ENCODE measurements at regions not wholly inside any gene's neighbourhood (a gene's known extent, or its start where the extent isn't known, plus 50 kb on each side); places are given as distances from the start of the nearest gene placed in this dataset.

DNA sequence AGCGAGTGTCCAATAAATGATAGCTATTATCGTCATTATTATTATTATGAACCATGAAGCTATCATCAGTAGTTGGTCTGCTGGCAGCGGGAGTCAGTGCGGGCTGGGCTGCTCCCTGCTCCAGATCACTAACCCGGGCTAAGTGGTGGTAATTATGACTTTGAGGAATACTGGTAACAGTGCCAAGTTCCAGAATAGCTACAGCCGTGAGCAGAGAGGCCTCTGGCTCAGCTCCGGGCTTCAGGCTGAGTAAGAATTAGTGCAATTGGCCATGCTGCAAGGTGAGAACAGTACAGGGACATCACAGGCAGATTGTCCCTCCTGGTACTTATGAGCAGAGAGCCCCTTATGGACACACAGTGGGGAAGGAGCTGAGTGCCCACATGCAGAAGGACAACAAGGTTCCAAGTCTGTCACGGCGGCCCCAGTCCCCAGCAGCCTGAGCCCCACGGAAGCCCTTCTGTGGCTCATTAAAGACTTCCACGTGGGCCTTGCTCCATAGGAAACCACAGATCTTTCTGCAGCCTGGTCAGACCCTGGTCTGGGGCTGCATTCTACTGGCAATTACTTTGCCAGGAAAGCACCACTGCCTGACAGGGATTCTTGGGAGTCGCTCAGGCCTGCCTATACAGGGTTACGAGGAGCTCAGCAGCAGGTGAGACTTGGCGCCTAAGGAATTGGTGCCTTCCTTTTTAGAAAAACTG is 235.1 kb downstream of the RRAGC start:
- CTCF ChIA-PET = no interaction called here

DNA sequence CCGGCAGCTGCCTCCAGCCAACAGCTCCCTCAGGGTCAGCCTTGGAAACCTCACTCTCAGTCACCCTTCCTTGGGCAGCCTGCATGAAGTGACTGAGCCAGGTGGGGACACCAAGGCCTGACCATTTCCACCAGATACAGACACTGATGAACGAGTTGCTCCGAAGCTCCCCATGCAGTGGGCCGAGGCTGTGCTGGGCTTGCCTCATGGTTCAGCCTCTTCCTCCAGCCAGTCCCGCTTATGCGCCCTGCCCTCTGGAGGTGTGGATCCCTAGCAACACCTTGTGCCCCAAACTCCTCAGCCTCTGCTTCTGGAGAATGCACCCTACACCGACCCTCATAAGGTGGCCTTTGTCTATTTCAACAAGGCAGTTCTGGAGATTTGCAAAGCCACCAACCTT is 236.0 kb downstream of the RRAGC start:
- ChIA-PET CTCF (no interaction called here), POLR2A (no interaction called here)

More for the DNA sequence above, 235.1 kb downstream of the RRAGC start:
- POLR2A ChIA-PET = no interaction called here

DNA sequence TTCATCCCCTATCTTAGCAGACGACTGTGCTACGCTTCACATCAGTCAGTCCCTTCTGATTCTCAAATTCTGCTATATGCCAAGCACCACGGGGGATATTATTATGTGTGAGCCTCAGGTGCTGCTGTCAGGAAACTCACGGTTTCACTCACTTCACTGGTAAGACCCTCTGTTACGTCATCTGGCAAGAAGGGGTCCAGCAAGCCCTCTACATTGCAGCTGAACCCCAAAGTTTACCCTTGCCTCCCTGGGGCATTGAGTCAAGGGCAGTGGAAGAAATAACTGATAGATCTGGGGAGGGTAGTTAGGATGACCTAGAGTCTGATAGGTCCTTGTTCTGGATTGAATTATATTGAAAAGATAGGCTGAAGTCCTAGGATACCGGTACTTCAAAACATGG is 237.4 kb downstream of the RRAGC start:
- POLR2A ChIA-PET = no interaction called here
- CTCF ChIA-PET = no interaction called here

DNA sequence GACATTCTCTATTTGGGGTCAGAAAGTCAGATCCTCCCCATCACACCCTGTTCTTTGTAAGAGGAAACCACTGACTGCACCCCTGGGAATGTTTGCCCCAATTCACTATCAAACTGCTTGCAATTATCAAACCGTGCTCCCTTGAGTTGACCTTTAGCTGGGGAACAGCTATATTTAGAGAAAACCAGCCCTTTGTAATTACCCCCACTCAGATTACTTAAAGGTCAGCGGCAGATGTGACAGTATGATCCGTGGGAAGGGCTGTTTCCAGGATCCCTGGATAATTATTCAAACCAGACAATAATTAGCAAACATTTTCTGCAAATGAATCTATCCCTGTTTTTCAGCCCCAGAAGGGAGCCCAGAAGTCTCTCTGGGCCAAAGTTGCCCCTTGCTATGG is 242.7 kb downstream of the RRAGC start:
- ChIA-PET CTCF (no interaction called here), POLR2A (no interaction called here)

DNA sequence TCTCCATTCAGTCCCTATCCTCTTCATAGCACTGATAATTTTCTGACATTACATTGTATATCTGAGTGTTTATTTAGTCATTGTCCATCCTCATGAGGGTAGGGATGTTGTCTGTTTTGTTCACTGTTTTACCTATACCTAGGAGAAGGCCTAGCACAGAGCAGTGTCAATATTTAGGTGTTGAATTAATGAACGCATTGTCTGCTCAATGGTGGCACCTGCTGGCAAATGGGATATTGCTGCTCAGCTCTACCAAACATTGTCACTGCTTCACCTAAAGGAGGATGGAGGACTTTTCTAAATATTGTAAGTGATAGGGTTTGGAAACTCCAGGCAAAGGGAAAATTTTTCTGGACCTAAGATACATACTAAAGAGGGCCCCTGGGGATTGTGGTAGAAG is 243.9 kb downstream of the RRAGC start:
- ChIA-PET CTCF (no interaction called here), POLR2A (no interaction called here)

DNA sequence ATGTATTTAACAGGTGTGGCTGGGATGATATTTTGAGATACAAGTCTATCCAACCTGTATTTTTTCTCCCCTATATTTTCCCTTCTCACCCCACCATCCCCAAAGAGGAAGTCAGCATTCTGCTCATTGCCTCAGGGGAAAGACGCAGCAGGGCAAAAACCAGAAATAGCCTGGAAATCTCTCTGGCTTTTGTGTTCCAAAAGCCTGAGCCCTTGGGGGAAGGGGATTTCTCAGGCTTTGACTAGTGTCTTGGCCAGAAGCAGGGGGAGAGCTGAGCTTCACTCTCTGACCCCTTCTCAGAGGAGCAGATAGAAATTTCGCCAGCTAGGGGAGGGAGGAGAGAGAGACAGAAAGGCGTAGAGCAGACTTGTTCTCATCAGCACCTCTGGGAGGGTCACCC is 244.7 kb downstream of the RRAGC start:
- CTCF ChIA-PET = no interaction called here

DNA sequence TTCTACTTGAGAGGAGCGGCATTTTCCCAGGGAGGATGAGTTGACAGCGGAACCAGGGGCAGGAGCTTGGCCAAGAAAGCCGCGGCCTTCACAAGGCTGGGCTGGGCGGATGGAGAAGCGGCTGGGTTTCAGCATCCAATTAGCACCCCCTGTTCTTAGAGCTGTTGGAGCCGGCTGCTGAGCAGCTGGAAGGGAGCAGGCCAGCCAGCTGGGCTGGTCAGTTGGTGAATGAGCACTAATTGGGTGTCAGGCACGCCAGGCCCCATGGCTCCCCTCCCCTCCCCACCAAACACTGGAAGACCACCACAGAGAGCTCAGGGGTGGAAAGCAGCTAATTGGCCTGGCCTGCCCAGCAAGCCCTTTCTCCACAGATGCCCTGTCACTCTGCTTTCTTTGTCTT is 245.6 kb downstream of the RRAGC start:
- ChIA-PET CTCF (no interaction called here), POLR2A (no interaction called here)

More for the DNA sequence above, 244.7 kb downstream of the RRAGC start:
- POLR2A ChIA-PET = no interaction called here

DNA sequence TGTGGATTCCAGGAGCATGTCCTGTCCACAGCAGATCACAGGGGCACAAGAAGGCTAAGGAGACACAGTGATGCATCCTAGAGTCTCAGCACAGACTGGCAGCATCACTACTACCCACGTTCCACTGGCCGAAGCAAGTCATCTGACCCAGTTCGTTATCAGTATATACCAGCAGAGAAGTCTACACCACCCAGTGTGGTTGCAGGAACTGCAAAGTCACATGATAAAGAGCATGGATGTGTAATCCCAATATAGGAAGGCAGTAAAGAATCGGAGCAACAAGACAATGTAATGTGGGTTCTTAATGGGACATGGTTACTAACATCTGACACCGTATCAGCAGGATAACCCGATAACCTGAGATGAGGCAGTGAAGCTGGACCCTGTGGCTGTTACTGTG is 246.6 kb downstream of the RRAGC start:
- CTCF ChIA-PET = no interaction called here
- POLR2A ChIA-PET = no interaction called here

DNA sequence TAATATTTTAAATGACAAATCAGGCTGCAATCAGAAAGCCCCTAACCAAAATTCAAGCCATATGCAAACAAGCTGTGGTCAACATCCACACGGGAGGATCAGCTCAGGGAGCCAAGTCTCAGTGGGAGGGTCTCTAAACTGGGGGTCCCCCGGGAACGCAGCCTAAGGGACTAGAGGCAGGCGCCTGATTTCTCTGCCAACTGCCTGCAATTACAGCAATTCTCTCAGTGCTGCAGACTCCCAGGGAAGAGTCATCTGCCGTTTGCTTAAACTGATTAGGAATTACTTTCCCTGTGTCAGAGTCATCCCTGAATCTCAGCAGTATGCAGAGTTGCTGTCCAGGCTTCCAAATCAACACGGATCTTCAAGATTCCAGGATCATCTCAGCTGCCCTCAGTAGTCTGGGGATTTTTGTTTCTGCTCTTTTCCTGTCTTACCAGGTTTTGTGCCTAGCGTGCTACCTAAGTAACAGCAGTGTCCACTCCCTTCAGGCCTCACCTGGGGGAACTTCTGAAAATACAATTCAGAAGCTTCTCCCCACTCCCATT is 247.8 kb downstream of the RRAGC start:
- POLR2A ChIA-PET = no interaction called here

DNA sequence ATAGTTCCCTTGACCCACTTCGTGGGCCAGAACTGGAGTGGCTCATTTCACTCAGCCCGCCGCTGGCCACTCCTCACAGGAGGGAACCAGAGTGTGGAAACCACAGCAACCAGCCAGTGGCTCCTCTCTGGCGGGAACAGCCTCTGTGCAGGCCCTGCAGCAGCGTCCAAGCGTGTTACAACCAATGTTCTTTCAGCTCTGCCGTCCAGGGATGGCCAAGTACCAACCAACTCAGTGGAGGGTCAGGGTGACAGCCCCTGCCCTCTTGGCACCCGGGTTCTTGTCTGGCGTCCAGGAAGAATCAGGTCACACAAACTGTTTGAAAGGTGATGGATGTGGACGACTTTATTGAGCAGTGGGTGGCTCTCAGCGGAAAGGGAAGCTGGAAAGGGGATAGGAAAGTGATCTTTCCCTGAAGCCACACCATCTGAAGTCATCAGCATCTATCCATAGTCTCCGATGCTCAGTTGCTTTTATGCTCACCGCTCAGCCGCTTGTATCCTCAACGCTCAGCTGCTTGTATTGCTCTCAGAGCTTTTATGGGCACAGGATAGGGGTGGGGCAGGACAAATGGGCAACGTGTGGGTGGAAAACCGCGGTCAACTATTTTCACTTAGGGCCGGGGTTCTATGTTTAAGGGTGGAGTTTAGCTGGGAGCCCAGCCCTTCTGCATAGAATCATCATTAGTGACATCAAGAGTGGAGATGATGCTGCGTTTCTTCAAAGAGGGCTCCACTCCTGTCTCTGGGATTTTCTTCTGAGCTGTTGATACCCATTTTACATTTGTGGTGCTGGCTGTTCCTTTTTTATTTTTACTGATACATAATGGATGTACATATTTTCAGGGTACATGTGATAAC is 250.2 kb downstream of the RRAGC start:
- CTCF ChIA-PET = interaction anchor here (0.9 kb wide), 1 partner anchor 11 kb away, joined by 3 read pairs; no protein-coding TSS in a partner anchor
- POLR2A ChIA-PET = no interaction called here

More for the DNA sequence above, 247.8 kb downstream of the RRAGC start:
- CTCF ChIA-PET = no interaction called here

DNA sequence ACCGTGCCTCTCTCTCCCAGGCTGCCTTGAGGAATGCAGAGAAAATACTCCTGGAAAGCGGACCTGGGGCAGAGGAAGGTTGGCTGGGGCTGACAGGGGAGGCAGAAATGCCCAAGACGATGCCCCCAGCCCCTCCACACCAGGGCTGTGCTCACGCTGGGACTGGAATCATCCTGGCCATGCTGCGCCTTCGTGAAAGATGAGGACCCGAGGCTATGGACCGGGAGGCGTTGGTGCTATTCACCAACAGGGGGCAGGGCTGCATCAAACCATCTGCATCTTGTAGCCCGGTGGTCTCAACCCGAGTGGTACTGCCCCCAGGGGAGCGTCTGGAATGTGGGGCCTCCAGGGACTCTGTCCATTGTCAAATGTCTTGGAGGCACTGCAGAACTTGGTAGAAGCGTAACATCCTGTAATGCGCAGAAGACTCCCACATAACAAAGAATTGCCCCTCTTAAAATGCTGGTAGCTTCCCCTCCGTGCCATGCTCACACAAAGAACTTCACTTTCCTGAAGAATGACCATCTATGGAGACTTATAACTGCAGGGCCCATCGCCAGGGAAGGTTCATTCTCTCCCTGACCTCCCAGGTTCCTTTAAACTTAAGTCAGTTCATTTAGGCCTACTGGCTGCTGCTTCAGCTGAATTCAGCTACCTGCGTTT is 251.2 kb downstream of the RRAGC start:
- CTCF ChIA-PET = interaction anchor here (0.9 kb wide), 1 partner anchor 12 kb away, joined by 3 read pairs; no protein-coding TSS in a partner anchor
- POLR2A ChIA-PET = no interaction called here

DNA sequence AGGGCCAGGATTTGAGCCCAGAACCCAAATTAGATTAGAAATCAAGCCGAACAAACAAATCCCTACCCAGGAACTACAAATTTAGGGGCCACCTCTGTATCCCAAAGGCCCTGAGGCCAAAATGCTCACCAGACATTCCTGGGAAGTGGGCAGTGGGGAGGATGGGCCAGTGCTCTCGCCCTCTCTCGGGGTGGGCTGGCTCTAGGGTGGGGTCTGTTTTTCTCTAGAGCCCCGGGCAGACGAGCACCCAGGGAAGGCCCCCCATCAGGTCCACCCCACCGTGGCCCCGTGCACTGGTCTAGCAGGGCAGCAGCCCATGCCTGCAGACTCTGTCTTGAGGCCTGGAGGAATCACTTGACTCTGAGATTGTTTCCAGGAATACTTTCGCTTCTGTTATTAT is 252.0 kb downstream of the RRAGC start:
- CTCF ChIA-PET = no interaction called here
- POLR2A ChIA-PET = no interaction called here

DNA sequence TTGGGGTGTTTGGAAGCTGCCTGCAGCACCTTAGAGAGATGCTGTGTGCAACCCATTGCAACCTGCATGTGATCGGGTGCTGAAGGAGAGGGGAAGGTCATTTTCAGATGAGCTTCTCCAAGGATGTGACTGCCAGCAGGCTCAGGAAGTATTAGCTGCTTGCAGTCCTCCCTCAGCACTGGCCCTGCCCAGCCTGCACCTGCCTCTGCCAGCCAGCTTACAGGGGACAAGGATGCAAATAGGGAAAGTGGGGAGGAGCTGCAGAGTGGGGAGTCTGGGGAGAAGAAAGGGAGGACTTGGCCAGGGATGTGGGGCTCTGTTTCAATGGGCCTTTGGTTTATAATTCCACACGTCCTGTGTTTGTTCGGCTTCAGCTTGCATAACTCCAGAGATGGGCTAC is 254.5 kb downstream of the RRAGC start:
- POLR2A ChIA-PET = no interaction called here
- CTCF ChIA-PET = no interaction called here

DNA sequence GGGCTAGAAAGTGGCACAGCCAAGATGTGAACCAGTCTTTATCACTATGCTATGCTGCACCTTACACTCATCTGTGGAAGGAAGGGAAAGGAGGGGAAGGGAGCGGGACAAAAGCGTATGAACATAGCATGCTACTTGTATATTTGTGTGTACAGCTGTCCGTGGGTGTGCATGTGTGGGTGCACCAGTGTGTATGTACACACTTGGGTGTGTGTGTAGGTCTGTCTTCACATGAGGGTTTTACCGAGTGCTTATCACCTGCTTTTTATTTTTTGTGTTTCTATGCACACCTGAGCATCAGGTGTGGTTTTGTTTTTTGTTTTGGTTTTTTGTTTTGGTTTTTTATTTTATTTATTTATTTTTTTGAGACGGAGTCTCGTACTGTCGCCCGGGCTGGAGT is 255.7 kb downstream of the RRAGC start:
- ChIA-PET POLR2A (no interaction called here), CTCF (no interaction called here)

DNA sequence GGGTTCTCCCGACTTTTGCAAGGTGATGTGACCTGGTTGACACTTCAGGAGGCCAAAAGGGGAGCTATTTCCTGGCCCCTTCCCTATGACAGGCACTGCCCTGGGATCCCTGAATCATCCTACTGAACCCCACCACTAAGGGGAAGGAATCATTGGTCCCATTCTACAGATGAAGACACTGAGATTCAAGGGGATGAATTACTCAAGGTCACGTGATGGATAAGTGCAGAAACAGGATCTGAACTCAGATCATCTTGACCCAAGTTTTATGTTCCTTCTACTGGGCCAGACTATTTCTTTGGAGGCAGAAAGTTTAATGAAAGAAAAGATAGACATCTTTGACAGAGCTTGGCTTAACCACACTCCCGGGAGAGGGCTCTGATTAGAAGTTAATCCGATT is 258.7 kb downstream of the RRAGC start:
- ChIA-PET POLR2A (no interaction called here), CTCF (no interaction called here)

DNA sequence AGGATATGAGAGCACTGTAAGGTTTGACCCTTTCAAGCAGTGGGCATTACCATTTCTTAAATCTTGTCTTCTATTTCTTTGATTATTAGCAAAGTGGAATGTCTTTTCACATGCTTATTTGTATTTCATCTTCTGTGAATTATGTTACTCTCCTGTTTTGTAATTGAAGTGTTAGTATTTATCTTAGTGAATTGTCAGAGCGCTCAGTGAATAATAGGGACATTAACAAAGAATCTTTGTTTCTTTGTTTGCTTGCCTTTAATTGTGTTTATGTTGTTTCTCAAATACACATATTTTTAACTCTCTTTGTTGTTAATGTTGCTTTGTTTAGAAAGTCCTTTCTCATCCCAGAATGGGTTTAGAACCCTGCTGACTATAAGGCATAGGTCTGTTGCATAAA is 259.3 kb downstream of the RRAGC start:
- POLR2A ChIA-PET = no interaction called here
- CTCF ChIA-PET = no interaction called here

DNA sequence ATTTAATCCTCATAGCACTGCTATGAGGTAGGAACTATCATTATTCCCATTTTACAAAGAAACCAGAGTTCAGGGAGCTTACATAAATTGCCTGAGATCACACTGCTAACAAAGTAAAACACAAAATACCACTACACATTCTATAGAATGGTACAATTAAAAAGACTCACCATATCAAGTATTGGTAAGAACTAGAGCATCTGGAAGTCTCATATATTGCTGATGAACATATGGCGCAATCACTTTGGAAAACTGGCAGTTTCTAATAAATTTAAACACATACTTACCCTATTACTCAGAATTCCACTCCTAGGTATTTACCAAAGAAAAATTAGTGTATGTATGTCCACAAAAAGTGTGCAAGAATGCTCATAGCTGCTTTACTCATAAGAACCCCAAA is 261.5 kb downstream of the RRAGC start:
- POLR2A ChIA-PET = no interaction called here
- CTCF ChIA-PET = no interaction called here

DNA sequence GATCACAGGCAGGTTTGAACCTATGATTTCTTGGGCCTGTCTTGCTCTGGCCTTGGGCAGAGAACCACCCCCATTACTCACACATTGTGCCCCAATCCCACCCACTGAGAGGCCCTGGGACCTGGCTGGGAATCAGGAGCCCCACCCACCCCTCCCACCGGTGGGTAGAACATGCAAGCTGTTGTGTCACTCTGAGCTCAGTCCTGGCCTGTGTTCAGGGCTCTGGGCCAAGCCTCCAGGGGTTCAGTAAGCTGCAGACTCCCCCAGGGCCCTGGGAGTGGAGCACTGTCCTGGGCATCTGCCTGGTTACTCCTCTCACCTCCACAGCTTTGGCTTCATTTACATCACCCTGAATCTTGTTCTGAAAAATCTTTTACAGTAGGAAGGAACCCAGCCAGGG is 270.5 kb downstream of the RRAGC start:
- ChIA-PET POLR2A (no interaction called here), CTCF (no interaction called here)

DNA sequence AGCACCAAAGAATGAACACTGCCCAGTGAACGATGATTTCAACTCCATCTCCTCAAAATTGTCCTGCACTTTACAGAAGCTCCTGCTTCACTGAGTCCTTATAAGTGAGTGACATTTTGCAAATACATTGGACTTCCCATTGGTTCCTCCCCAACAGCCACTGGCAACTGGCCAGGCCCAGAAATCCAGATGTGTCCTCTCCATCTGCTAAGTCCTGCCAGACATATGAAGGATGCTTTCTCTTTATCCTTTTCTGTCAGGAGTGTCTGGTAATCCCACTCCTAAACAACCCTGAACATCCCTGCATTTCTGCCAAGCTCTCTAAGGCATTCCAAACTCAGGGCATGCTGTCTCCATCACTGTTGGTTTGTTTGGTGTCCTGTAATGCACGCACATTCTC is 271.8 kb downstream of the RRAGC start:
- CTCF ChIA-PET = no interaction called here
- POLR2A ChIA-PET = no interaction called here

DNA sequence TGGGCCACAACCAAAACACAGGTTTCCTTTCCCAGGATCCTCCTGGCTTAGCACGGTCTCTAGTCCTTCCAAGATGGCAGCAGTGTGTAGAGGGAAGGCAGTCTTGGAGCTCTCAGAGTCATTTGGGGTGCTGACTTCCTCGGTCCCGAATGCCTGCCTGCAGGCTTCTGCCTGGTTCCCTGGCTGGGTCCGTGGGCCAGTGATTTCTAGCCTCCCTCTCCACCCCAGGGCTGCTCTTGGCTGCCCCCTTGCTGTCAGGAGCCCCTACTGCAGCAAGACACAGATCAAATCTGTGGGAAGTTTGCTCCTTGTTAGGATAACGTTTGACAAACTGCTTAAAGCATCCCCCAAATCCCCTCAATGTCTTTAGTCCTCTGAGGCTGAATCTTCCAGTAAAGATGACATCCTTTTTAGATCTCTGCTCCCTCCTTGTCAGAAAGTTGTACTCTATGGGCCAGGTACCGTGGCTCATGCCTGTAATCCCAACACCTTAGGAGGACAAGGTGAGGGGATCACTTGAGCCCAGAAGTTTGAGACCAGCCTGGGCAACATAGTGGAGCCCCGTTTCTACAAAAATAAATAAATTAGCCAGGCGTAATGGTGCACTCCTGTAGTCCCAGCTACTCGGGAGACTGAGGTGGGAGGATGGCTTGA is 272.5 kb downstream of the RRAGC start:
- ChIA-PET CTCF (no interaction called here), POLR2A (no interaction called here)

DNA sequence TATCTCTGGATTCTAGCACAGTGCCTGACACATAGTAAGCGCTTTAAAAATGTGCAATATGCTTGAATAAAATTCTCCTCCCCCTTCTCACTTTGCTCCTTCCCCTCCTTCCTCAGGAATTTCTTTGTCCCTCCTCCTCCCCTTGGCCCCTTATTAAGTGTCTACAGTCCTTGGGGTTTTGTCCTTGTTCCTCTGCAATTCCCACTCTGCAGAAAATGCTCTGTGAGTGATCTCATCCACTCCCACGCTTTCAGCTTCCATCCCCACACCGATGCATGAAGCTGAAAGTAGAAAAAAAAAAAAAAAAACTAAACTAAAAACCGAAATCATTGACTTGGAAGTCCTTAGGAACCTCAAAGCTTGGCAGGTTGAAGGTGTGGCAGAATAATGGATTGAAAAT is 273.6 kb downstream of the RRAGC start:
- CTCF ChIA-PET = no interaction called here
- POLR2A ChIA-PET = no interaction called here
